GM10266 (cell line): ENCODE measurements at regions not wholly inside any gene's neighbourhood (a gene's known extent, or its start where the extent isn't known, plus 50 kb on each side); places are given as distances from the start of the nearest gene placed in this dataset.

ENCODE experiments used
- DNase-seq: peaks from one replicate; pipeline ENCODE4 v3.0.0; 2012; ENCODE audit errors: extremely low spot score
- CTCF ChIP-seq: IDR thresholded peaks from 2 replicates; pipeline ENCODE4 v1.5.1; 2012; ENCODE audit warnings: mild to moderate bottlenecking, low read depth; ENCODE audit not compliant: control insufficient read depth, insufficient read depth; ENCODE audit errors: missing control alignments

GRCh38 chr18:73774811-73775509, 372.7 kb downstream of the FBXO15 start:
- TF ChIP-seq CTCF: no peak
- DNase-seq: no peak

- TF ChIP-seq CTCF: no peak
- DNase-seq: no peak
These were observed 379.6 kb downstream of the FBXO15 start for GRCh38 chr18:73768043-73768442.

GRCh38 chr18:73766910-73767515, 380.6 kb downstream of the FBXO15 start:
- TF ChIP-seq CTCF: no peak
- no peak for DNase-seq

GRCh38 chr18:73758446-73758845, 389.2 kb downstream of the FBXO15 start:
- no peak for DNase-seq
- TF ChIP-seq CTCF: no peak

- TF ChIP-seq CTCF: no peak
- DNase-seq: no peak
These were observed 391.2 kb downstream of the FBXO15 start for GRCh38 chr18:73756256-73757091.

GRCh38 chr18:73752965-73753364, 394.7 kb downstream of the FBXO15 start:
- no peak for DNase-seq
- no peak for TF ChIP-seq CTCF

GRCh38 chr18:73752546-73752945, 395.1 kb downstream of the FBXO15 start:
- TF ChIP-seq CTCF: no peak
- no peak for DNase-seq
